HepG2 (cell line): ENCODE measurements at regions not wholly inside any gene's neighbourhood (a gene's known extent, or its start where the extent isn't known, plus 50 kb on each side); places are given as distances from the start of the nearest gene placed in this dataset.

ENCODE experiments used
- ATAC-seq: fragments of 200-7000 bp; cut with Tn5 transposase; 3 replicates; pipeline ENCODE4 v1.9.1; 2020; ENCODE audit warnings: mild to moderate bottlenecking, moderate library complexity
- BruUV-seq: library from RNA; stranded (reverse); fragments of 400-500 nt; replicated peaks from 2 replicates; lab custom pipeline; 2021; lab: Mats Ljungman, UMichigan
- CTCF ChIA-PET: fragments of 300-600 bp; formaldehyde crosslinking; extraction: SDS; loops from one replicate; lab custom pipeline; 2021; ENCODE audit warnings: low total read pairs, inconsistent platforms, low intra/inter-chr PET ratio; lab: Yijun Ruan, JAX
- POLR2A ChIA-PET: fragments of 350-600 bp; sonication (Branson Sonifier 250); formaldehyde crosslinking; loops from one replicate; lab custom pipeline; 2020; ENCODE audit warnings: antibody characterized with exemption, inconsistent platforms; lab: Yijun Ruan, JAX
- DNase-seq: peaks from one replicate; pipeline ENCODE4 v3.0.0-alpha.2; 2015; ENCODE audit warnings: low spot score
- FAIRE-seq: peaks from 3 replicates; lab custom pipeline; 2011; peaks lifted over from hg19 to GRCh38; lab: Jason Lieb, UNC
- H2AFZ ChIP-seq: one replicate; pipeline ENCODE4 v1.6.1; 2011; ENCODE audit warnings: low read length, inconsistent platforms
- H3K27ac ChIP-seq: fragments of 300-600 bp; 3 replicates; pipeline ENCODE4 v1.8.0; 2011; ENCODE audit warnings: mixed run types, mild to moderate bottlenecking, mixed read lengths, low read length, inconsistent platforms; ENCODE audit not compliant: insufficient read depth; ENCODE audit errors: extremely low read length
- H3K27me3 ChIP-seq, 2 experiments: fragments of 200-600 bp in 1 of 2; 2 replicates in 1 of 2; 3 replicates in 1 of 2; pipeline versions ENCODE4 v1.6.0 to v1.8.0; 2011; ENCODE audit warnings: low read length in 2 of 2, mild to moderate bottlenecking in 2 of 2, moderate library complexity in 2 of 2, inconsistent platforms in 1 of 2; ENCODE audit not compliant: insufficient read depth in 2 of 2, control insufficient read depth in 1 of 2
- H3K36me3 ChIP-seq, 2 experiments: fragments of 200-600 bp in 1 of 2; replicated peaks in 1 of 2; 2 replicates in 1 of 2; 3 replicates in 1 of 2; pipeline versions ENCODE4 v1.5.1 to v1.8.0; 2011; ENCODE audit warnings: low read length in 2 of 2, inconsistent platforms in 1 of 2; ENCODE audit not compliant: insufficient read depth in 2 of 2, control insufficient read depth in 1 of 2
- H3K4me1 ChIP-seq: 2 replicates; pipeline ENCODE4 v1.5.1; 2012; ENCODE audit warnings: low read length, inconsistent platforms; ENCODE audit not compliant: insufficient read depth
- H3K4me2 ChIP-seq: 2 replicates; pipeline ENCODE4 v1.6.0; 2011; ENCODE audit warnings: low read depth, low read length, inconsistent platforms
- H3K4me3 ChIP-seq, 3 experiments: fragments of 200-600 bp in 1 of 3; sonication (generic), shearing (Covaris generic) in 1 of 3; replicated peaks in 1 of 3; 2 replicates each; pipeline ENCODE4 v1.5.1; 2011 to 2016; ENCODE audit warnings: low read length in 3 of 3, inconsistent platforms in 2 of 3, low read depth in 2 of 3, mild to moderate bottlenecking in 2 of 3, control low read depth in 1 of 3, mixed read lengths in 1 of 3; ENCODE audit not compliant: insufficient read depth in 1 of 3
- H3K79me2 ChIP-seq: one replicate; pipeline ENCODE4 v1.6.1; 2011; ENCODE audit warnings: low read length, inconsistent platforms; ENCODE audit not compliant: insufficient read depth
- H3K9ac ChIP-seq: 2 replicates; pipeline ENCODE4 v1.6.0; 2011; ENCODE audit warnings: mild to moderate bottlenecking, low read depth, low read length, inconsistent platforms; ENCODE audit not compliant: insufficient read depth
- H3K9me3 ChIP-seq: 2 replicates; pipeline ENCODE4 v1.5.1; 2012; ENCODE audit warnings: mild to moderate bottlenecking, low read length
- H4K20me1 ChIP-seq: 2 replicates; pipeline ENCODE4 v1.6.0; 2011; ENCODE audit warnings: inconsistent platforms, mild to moderate bottlenecking, low read length, moderate library complexity; ENCODE audit not compliant: insufficient read depth
- ESRRA ChIP-seq: sonication (generic); formaldehyde crosslinking; IDR thresholded peaks from 2 replicates; pipeline ENCODE4 v1.5.1; 2020; ENCODE audit warnings: mild to moderate bottlenecking, low read depth, missing genetic modification reagents
- FOSL1 ChIP-seq: sonication (generic); formaldehyde crosslinking; IDR thresholded peaks from 2 replicates; pipeline ENCODE4 v1.9.0; 2021; ENCODE audit warnings: missing genetic modification reagents, borderline replicate concordance
- FOXP4 ChIP-seq: sonication (generic); formaldehyde crosslinking; IDR thresholded peaks from 2 replicates; pipeline ENCODE4 v1.4.0; 2020; ENCODE audit warnings: missing genetic modification reagents
- HBP1 ChIP-seq: IDR thresholded peaks from 2 replicates; pipeline ENCODE4 v1.6.1; 2016; ENCODE audit warnings: low read depth, control low read depth
- HOXA5 ChIP-seq: sonication (generic); formaldehyde crosslinking; IDR thresholded peaks from 2 replicates; pipeline ENCODE4 v1.4.0; 2020; ENCODE audit warnings: missing genetic modification reagents
- IRF2 ChIP-seq: IDR thresholded peaks from 2 replicates; pipeline ENCODE4 v1.6.1; 2018; ENCODE audit warnings: missing genetic modification reagents, missing compliant biosample characterization
- KDM6A ChIP-seq: IDR thresholded peaks from 2 replicates; pipeline ENCODE4 v1.6.1; 2016; ENCODE audit warnings: low read depth
- NCOA2 ChIP-seq: sonication (generic); formaldehyde crosslinking; IDR thresholded peaks from 2 replicates; pipeline ENCODE4 v1.8.0; 2022; ENCODE audit warnings: inconsistent platforms
- PTBP1 ChIP-seq: fragments of 200-400 bp; formaldehyde crosslinking; IDR thresholded peaks from 2 replicates; pipeline ENCODE4 v1.6.1; 2018; ENCODE audit warnings: low read length, low read depth; ENCODE audit not compliant: poor library complexity, severe bottlenecking
- RBM39 ChIP-seq: fragments of 200-400 bp; formaldehyde crosslinking; IDR thresholded peaks from one replicate; pipeline ENCODE4 v1.6.1; 2018; ENCODE audit warnings: antibody characterized with exemption, mild to moderate bottlenecking, low read depth, low read length; ENCODE audit not compliant: poor library complexity, severe bottlenecking
- SIN3A ChIP-seq: IDR thresholded peaks from 2 replicates; pipeline ENCODE4 v1.6.1; 2011; ENCODE audit warnings: low read depth, mild to moderate bottlenecking, control low read depth, low read length, borderline replicate concordance
- SRSF1 ChIP-seq: fragments of 200-400 bp; formaldehyde crosslinking; optimal IDR thresholded peaks from 2 replicates; pipeline ENCODE3; 2017; ENCODE audit warnings: mild to moderate bottlenecking, low read depth, low read length, moderate library complexity
- ZNF282 ChIP-seq: fragments of 450-650 bp; IDR thresholded peaks from 2 replicates; pipeline ENCODE4 v1.6.1; 2018; ENCODE audit not compliant: partially characterized antibody
- ZNF460 ChIP-seq: sonication (generic); formaldehyde crosslinking; IDR thresholded peaks from 2 replicates; pipeline ENCODE4 v1.5.1; 2020; ENCODE audit warnings: missing genetic modification reagents, mild to moderate bottlenecking, borderline replicate concordance
- ZNF550 ChIP-seq: sonication (generic); formaldehyde crosslinking; IDR thresholded peaks from 2 replicates; pipeline ENCODE4 v1.4.0; 2020; ENCODE audit warnings: mild to moderate bottlenecking, missing genetic modification reagents, borderline replicate concordance
- WGBS: methylation state at CpG from one replicate; pipeline ENCODE4 v1.1.6; 2017; ENCODE audit warnings: low lambda C conversion rate; 5-methylcytosine and 5-hydroxymethylcytosine counted together
- in situ Hi-C: cut with HindIII; loops from 2 replicates; pipeline ENCODE4 v1.10.0; 2017; ENCODE audit warnings: low pct_unique_long_range_greater_than_20kb; ENCODE audit not compliant: extremely low pct_ligation_motif_present
- intact Hi-C: fragments of 100-400 bp; cut with micrococcal nuclease; formaldehyde crosslinking; loops from one replicate; pipeline ENCODE4 v1.10.0; 2022; ENCODE audit not compliant: unreplicated experiment
- TF ChIP-seq, protein P1 (sequence below): sonication (generic); formaldehyde crosslinking; IDR thresholded peaks from 2 replicates; pipeline ENCODE4 v1.8.0; 2022; ENCODE audit warnings: mild to moderate bottlenecking, missing genetic modification reagents
- TF ChIP-seq, protein P2 (sequence below): sonication (generic); formaldehyde crosslinking; IDR thresholded peaks from 2 replicates; pipeline ENCODE4 v1.4.0; 2020; ENCODE audit warnings: mild to moderate bottlenecking, missing genetic modification reagents
- TF ChIP-seq, protein P3 (sequence below), 2 experiments: fragments of 450-650 bp in 1 of 2; sonication (generic) in 1 of 2; formaldehyde crosslinking; IDR thresholded peaks; 2 replicates each; pipeline versions ENCODE4 v1.5.0 to v1.8.0; 2020 to 2022; ENCODE audit warnings: mild to moderate bottlenecking in 1 of 2, missing genetic modification reagents in 1 of 2
- TF ChIP-seq, protein P4 (sequence below): IDR thresholded peaks from 2 replicates; pipeline ENCODE4 v1.6.1; 2012; ENCODE audit warnings: inconsistent platforms

DNA sequence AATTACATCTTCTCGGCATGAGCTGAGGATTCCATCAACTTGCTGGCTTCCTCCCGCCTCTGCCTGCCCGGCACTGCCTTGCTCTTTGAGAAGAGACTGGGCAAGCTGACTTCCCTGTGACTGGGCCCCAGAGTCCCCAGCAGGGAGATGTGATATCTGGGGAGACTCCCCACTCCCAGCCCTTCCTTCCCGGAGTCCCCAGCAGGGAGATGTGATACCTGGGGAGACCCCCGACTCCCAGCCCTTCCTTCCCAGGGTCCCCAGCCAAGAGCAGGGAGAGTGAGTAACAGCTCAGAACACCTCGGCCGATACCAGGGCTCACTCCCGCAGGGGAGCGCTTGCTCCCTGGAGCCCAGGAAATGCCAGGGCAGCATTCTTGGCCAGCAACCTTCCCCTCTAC, 90.1 kb upstream of the NEURL1B start:
- Histone ChIP-seq H3K36me3 (no peaks in the 10 kb centered on the region), H3K79me2 (no peaks in the 10 kb centered on the region), H3K4me3 (no peak overlapping the region), H3K9ac (no peak overlapping the region), H3K4me1 (no peaks in the 10 kb centered on the region), H3K27ac (no peak overlapping the region), H3K9me3 (no peaks in the 10 kb centered on the region), H3K4me2 (no peak overlapping the region), H4K20me1 (no peaks in the 10 kb centered on the region), H2AFZ (no peak overlapping the region), H3K27me3 (peaks cover 8 to 75% of the 10 kb centered on the region in 2 experiments; a peak in 3 of 5 replicates)
- intact Hi-C loops: no loop called here
- WGBS: 36% methylated on average over 3 of the region's 9 CpGs
- no peak for ATAC-seq
- BruUV-seq: no TSS peak
- in situ Hi-C loops: no loop called here
- ChIA-PET CTCF (no interaction called here), POLR2A (no interaction called here)
- no peak for TF ChIP-seq RBM39
- TF ChIP-seq, protein P1, sequence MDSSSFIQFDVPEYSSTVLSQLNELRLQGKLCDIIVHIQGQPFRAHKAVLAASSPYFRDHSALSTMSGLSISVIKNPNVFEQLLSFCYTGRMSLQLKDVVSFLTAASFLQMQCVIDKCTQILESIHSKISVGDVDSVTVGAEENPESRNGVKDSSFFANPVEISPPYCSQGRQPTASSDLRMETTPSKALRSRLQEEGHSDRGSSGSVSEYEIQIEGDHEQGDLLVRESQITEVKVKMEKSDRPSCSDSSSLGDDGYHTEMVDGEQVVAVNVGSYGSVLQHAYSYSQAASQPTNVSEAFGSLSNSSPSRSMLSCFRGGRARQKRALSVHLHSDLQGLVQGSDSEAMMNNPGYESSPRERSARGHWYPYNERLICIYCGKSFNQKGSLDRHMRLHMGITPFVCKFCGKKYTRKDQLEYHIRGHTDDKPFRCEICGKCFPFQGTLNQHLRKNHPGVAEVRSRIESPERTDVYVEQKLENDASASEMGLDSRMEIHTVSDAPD (CRISPR knock-in tag): no peak
- no peak for TF ChIP-seq IRF2 (CRISPR knock-in tag)
- TF ChIP-seq ESRRA: no peak
- no peak for TF ChIP-seq HOXA5 (CRISPR knock-in tag)
- no peak for TF ChIP-seq HBP1
- TF ChIP-seq, protein P2, sequence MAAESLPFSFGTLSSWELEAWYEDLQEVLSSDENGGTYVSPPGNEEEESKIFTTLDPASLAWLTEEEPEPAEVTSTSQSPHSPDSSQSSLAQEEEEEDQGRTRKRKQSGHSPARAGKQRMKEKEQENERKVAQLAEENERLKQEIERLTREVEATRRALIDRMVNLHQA (CRISPR knock-in tag): no peak
- no peak for TF ChIP-seq FOSL1
- TF ChIP-seq ZNF282: no peak
- TF ChIP-seq, protein P3, sequence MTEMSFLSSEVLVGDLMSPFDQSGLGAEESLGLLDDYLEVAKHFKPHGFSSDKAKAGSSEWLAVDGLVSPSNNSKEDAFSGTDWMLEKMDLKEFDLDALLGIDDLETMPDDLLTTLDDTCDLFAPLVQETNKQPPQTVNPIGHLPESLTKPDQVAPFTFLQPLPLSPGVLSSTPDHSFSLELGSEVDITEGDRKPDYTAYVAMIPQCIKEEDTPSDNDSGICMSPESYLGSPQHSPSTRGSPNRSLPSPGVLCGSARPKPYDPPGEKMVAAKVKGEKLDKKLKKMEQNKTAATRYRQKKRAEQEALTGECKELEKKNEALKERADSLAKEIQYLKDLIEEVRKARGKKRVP (CRISPR knock-in tag; IDR thresholded peaks at IDR 0.05): no peak
- TF ChIP-seq, protein P4, sequence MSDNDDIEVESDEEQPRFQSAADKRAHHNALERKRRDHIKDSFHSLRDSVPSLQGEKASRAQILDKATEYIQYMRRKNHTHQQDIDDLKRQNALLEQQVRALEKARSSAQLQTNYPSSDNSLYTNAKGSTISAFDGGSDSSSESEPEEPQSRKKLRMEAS: no peak
- TF ChIP-seq SIN3A: no peak
- no peak for TF ChIP-seq ZNF550 (CRISPR knock-in tag)
- no peak for TF ChIP-seq SRSF1
- no peak for TF ChIP-seq NCOA2 (CRISPR knock-in tag)
- TF ChIP-seq KDM6A: no peak
- no peak for TF ChIP-seq FOXP4
- no peak for TF ChIP-seq PTBP1
- TF ChIP-seq ZNF460 (CRISPR knock-in tag): no peak
- FAIRE-seq: no peak
- no peak for DNase-seq
